Omental fat pad (tissue), 3 donors: ENCODE measurements at regions not wholly inside any gene's neighbourhood (a gene's known extent, or its start where the extent isn't known, plus 50 kb on each side); places are given as distances from the start of the nearest gene placed in this dataset.

ENCODE experiments used
- ATAC-seq: fragments of 150-250 bp; one replicate; pipeline ENCODE4 v1.9.1; 2016; ENCODE audit warnings: mild to moderate bottlenecking, moderate library complexity; ENCODE audit not compliant: low FRiP score
- DNase-seq: peaks from one replicate; pipeline ENCODE4 v3.0.0-alpha.2; 2019; ENCODE audit warnings: low spot score
- TF ChIP-seq, protein P1 (sequence below), 3 donors: fragments of 450-650 bp; IDR thresholded peaks; one replicate each; pipeline ENCODE4 v1.5.1; 2016 to 2017; ENCODE audit warnings: antibody characterized with exemption in 3 of 3, mild to moderate bottlenecking in 3 of 3, moderate library complexity in 2 of 3

DNA sequence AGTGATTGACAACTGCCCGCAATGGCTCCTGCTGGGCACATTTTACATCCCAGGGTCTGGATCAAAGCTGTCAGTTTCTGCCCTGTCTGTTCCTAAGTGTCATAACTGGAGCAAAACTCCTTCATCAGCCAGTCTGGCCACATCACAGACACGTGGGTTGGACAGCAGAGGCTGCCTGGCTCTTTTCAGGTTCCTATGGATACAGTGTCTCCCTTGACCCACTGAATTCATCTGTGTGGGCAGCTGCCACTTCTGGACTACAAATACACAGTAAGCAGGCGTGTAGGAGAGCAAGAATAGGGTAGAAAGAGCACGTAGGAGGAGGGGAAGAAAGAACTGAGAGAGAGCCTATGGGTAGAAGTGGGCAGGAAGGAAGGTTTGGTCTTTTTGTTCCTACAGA is 238.0 kb downstream of the ENC1 start:
- DNase-seq (no peak), ATAC-seq (no peak)
- TF ChIP-seq, protein P1, sequence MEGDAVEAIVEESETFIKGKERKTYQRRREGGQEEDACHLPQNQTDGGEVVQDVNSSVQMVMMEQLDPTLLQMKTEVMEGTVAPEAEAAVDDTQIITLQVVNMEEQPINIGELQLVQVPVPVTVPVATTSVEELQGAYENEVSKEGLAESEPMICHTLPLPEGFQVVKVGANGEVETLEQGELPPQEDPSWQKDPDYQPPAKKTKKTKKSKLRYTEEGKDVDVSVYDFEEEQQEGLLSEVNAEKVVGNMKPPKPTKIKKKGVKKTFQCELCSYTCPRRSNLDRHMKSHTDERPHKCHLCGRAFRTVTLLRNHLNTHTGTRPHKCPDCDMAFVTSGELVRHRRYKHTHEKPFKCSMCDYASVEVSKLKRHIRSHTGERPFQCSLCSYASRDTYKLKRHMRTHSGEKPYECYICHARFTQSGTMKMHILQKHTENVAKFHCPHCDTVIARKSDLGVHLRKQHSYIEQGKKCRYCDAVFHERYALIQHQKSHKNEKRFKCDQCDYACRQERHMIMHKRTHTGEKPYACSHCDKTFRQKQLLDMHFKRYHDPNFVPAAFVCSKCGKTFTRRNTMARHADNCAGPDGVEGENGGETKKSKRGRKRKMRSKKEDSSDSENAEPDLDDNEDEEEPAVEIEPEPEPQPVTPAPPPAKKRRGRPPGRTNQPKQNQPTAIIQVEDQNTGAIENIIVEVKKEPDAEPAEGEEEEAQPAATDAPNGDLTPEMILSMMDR (IDR thresholded peaks at IDR 0.05), result no peak

DNA sequence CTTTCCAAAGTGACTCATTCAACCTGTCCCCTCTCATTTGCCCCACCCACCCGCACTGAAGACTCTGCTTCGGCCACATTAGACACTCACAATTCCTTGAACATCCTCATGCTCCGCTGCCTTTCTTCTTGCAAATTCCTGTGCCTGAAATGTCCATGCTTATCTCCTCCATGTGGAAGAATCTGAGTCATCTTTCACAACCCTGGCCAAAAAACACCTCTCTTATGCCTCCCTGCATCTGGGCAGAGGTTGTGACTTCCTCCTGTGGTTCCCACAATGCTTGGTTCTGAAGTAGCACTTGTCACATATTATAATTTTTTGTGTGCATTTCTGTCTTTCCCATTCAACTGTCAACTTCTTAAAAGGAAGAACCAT is 238.6 kb downstream of the ENC1 start:
- DNase-seq (no peak), ATAC-seq (peak; percentile 71)
- TF ChIP-seq, protein P1 (IDR thresholded peaks at IDR 0.05), result no peak

DNA sequence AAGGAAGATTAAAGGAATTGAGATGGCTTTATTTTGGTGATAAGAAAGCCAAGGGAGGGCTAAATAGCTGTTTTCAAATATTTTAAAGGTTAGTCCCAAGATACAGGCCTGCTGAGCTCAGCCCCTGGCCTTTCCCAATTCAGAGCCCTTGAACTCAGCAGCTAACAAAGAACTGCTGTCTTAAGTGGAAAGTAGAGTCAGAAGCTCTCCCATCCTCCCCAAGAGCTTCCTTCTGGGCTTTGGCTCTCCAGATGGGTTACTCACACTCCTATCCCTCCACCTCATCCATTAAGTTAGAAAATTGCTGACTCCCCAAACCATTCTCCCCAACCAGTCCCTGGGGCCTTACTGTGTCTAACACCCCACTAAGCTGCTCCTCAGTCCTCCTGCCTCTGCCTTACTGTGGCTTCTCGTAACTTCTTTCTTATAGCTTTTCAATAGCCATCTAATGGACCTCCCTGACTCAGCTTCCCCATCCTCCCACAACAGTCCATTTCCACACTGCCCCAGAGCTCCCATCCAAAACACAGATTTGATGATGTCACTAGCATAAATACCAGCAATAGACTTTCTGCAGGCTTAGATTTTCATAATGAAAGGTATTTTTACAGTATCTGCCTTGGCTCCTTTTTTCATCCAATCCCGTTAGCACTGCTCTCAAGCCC is 239.1 kb downstream of the ENC1 start:
- ATAC-seq (peak; percentile 65), DNase-seq (no peak)
- TF ChIP-seq, protein P1 (IDR thresholded peaks at IDR 0.05), result no peak

DNA sequence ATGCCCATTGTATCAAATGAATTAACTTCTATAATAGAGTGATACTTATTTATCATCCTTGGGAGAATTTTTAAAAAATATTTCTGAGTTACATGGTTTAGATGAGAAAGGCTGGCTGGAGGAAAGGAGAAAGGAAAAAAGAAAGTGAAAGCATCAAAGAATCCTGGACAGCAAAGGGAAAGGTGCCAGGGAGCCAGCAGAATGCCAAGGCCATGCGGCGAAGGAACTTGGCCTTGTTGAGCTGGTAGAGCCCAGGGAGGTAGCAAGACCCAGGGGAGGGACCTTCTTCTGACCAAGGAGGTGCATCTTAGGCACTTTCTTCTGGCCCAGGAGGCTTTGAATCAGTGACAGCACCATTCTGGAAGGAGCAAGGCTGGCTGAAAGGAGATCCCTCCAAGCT is 240.5 kb downstream of the ENC1 start:
- TF ChIP-seq, protein P1 (IDR thresholded peaks at IDR 0.05), result no peak
- DNase-seq (no peak), ATAC-seq (no peak)

DNA sequence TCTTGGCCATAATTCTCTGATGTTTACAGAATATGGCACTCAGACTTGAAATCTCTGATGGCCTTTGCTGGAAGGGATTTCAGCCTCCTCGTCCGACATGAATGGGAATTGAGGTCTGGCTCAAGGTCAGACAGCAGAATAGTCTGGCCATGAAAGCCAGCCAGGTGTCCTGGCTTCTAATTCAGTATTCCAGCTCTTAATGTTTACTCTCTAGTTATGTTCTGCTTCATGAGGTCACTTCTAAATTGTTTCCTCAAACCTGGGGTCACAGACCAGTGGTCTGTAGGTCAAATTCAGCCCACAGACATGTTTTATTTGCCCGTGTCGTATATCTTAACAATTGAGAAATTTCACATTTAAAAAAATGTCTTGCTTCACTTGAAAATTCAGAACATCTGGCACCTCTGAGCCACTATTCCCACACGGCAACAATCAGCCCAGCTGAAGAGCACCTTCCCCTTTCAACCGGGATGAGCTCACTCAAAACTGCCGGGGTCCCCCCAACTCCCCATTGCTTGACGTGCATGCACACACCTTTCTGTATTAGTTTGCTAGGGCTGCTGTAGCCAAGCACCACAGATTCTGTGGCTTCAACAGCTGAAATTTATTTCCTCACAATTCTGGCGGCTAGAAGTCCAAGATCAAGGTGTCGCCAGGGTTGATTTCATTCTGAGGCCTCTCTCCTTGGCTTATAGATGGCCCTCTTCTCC is 243.5 kb downstream of the ENC1 start:
- no peak for ATAC-seq
- DNase-seq, result no peak
- TF ChIP-seq, protein P1 (IDR thresholded peaks at IDR 0.05), result no peak

DNA sequence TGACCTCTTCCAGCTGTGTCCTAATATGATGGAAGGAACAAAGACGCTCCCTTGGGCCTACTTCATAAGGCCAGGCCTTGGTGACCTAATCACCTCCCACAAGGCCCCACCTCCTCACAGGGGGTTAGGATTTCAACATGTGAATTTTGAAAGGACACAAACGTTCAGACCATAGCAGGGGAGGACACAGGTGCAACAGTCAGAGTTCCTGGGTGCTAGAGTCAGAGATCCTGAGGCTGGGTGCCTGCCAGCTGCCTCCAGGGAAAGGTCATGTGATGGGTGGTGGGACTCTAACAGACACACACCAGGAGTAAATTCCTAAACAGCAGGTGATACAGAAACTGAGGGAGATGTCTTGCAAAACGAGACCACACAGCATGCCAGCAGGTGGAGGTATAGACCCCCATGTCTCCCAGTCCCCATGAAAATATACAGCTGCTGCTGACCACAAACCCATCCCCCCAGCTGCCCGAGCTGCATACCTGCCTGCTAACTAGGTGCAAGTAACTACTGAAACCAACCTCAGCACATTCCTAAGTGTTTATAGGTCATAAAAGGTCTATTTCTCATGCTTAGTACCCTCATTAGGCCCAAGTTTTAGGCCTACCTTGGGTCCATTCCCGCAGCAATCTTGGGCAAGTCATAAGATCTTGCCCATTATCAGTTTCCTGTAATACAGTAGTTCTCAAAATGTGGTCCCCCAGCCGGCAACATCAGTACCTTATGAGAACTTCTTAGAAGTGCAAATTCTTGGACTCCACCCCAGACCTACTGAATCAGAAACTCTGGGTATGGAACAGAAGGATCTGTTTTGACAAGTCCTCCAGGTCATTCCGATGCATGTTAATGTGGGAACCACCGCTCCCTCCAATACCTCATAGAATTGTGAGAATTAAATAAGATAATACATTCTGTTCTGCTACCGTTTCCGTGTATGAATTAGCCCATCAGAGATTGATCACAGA is 245.3 kb downstream of the ENC1 start:
- TF ChIP-seq, protein P1 (IDR thresholded peaks at IDR 0.05), result no peak
- ATAC-seq (no peak), DNase-seq (no peak)
